ENCODE measurements at regions not wholly inside any gene's neighbourhood (a gene's known extent, or its start where the extent isn't known, plus 50 kb on each side); places are given as distances from the start of the nearest gene placed in this dataset.
"Not testable (repeated sequence)": the region's sequence is repeated elsewhere in the genome, so short reads cannot be mapped to it uniquely, and the experiment has no call there.

DNA sequence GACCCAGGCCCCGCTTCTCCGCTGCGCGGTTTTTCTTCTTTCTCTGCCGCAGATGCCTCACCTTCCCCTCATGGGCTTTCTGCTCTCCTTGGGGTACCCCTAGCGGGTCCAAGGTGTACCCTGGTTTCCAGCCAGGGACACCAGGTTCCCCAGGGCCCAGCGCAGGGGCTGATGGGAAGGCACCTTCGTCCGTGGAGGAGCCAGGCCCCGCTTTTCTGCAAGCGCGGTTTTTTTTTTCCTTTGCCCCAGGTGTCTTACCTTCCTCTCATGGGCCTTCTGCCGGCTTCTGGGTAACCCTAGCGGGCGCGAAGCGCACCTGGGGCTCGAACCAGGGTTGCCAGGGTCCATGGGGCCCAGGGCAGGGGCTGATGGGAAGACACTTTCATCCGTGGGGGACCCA is 165.9 kb upstream of the ZNG1F start:
- TF ChIP-seq, protein P1, sequence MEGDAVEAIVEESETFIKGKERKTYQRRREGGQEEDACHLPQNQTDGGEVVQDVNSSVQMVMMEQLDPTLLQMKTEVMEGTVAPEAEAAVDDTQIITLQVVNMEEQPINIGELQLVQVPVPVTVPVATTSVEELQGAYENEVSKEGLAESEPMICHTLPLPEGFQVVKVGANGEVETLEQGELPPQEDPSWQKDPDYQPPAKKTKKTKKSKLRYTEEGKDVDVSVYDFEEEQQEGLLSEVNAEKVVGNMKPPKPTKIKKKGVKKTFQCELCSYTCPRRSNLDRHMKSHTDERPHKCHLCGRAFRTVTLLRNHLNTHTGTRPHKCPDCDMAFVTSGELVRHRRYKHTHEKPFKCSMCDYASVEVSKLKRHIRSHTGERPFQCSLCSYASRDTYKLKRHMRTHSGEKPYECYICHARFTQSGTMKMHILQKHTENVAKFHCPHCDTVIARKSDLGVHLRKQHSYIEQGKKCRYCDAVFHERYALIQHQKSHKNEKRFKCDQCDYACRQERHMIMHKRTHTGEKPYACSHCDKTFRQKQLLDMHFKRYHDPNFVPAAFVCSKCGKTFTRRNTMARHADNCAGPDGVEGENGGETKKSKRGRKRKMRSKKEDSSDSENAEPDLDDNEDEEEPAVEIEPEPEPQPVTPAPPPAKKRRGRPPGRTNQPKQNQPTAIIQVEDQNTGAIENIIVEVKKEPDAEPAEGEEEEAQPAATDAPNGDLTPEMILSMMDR (IDR thresholded peaks at IDR 0.05) = not testable (repeated sequence)
- TF ChIP-seq EP300 (IDR thresholded peaks at IDR 0.05); POLR2A (IDR thresholded peaks at IDR 0.05; ENCODE audit: low read depth): not testable (repeated sequence)

Measured in esophagus muscularis mucosa (tissue), 4 donors.